ENCODE measurements at regions not wholly inside any gene's neighbourhood (a gene's known extent, or its start where the extent isn't known, plus 50 kb on each side); places are given as distances from the start of the nearest gene placed in this dataset.

DNA sequence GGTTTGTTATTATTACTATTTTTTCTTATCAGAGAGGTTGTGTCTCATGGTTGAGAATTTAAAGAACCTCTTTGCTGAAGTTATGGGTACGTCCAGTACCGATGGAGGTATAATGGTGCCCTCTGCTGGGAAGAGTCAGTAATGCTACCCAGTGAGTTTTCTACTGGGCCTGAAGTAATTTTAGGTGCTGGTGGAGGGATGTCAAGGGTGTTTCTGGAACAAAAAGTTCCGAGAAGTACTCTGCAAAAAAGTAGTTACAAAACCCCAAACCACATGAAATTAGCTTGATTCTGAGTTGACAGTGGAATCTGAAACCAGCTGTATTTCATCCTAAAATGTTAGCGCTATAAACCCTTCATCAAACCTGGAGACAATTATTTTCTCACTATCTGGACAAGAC lies 102.5 kb upstream of the MID1 start (continued):
- TF ChIP-seq SMC3 (IDR thresholded peaks at IDR 0.05; ENCODE audit: borderline replicate concordance, low read length) (peak; percentile 71; the same call in 1 of the 2 replicates), NR2C2 (IDR thresholded peaks at IDR 0.05; ENCODE audit: borderline replicate concordance, control insufficient read depth, insufficient read length, low read depth) (no peak), YY1 (IDR thresholded peaks at IDR 0.05; ENCODE audit: low read depth, low read length) (0 out of 2 replicates have a peak, but pooled peaks have one; percentile 16), TAF1 (IDR thresholded peaks at IDR 0.05; ENCODE audit: borderline replicate concordance, low read depth, low read length) (no peak), HDAC6 (IDR thresholded peaks at IDR 0.05; ENCODE audit: unreplicated experiment) (no peak), SMAD5 (IDR thresholded peaks at IDR 0.05; ENCODE audit: low read depth) (no peak), SUZ12 (IDR thresholded peaks at IDR 0.05; ENCODE audit: unreplicated experiment) (no peak), FOS (IDR thresholded peaks at IDR 0.05; ENCODE audit: borderline replicate concordance, extremely low read depth, insufficient read length) (no peak)

- no peak for FAIRE-seq
These were observed 104.7 kb upstream of the MID1 start for GRCh38 chrX:10725071-10725470.

More at GRCh38 chrX:10725071-10725470, 104.7 kb upstream of the MID1 start:
- H3K4me3 ChIP-seq: no peak overlapping the region
- no TSS peak for BruUV-seq (replicated peaks)
- H3K27ac ChIP-seq (ENCODE audit: control insufficient read depth, insufficient read depth): no peak overlapping the region
- in situ Hi-C loops (cut with MboI): no loop called here
- no peak for TF ChIP-seq GABPA (IDR thresholded peaks at IDR 0.05; ENCODE audit: low read depth)
- no peak for TF ChIP-seq GATAD2B (conservative IDR thresholded peaks at IDR 0.05; ENCODE audit: low read depth)
- no peak for TF ChIP-seq SREBF1 (IDR thresholded peaks at IDR 0.05; ENCODE audit: low read length)
- TF ChIP-seq, protein P1, sequence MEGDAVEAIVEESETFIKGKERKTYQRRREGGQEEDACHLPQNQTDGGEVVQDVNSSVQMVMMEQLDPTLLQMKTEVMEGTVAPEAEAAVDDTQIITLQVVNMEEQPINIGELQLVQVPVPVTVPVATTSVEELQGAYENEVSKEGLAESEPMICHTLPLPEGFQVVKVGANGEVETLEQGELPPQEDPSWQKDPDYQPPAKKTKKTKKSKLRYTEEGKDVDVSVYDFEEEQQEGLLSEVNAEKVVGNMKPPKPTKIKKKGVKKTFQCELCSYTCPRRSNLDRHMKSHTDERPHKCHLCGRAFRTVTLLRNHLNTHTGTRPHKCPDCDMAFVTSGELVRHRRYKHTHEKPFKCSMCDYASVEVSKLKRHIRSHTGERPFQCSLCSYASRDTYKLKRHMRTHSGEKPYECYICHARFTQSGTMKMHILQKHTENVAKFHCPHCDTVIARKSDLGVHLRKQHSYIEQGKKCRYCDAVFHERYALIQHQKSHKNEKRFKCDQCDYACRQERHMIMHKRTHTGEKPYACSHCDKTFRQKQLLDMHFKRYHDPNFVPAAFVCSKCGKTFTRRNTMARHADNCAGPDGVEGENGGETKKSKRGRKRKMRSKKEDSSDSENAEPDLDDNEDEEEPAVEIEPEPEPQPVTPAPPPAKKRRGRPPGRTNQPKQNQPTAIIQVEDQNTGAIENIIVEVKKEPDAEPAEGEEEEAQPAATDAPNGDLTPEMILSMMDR (IDR thresholded peaks at IDR 0.05 in 2 of 3, conservative IDR thresholded peaks at IDR 0.05 in 1 of 3; ENCODE audit: control insufficient read depth in 2 of 3, extremely low read depth in 1 of 3, insufficient read depth in 1 of 3, low read depth in 3 of 3, low read length in 3 of 3): peak in 2 of 3 experiments; percentile 16 to 34; a peak in 1 of 6 replicates
- ATAC-seq (0 out of 3 replicates have a peak, but pooled peaks have one; percentile 25), DNase-seq (ENCODE audit: low read depth, low spot score) (no peak)
- H3K4me1 ChIP-seq (ENCODE audit: control insufficient read depth, insufficient read depth, low read length): no peaks in the 10 kb centered on the region
- H3K79me2 ChIP-seq (ENCODE audit: control insufficient read depth, insufficient read depth, low read length): no peaks in the 10 kb centered on the region
- intact Hi-C loops (cut with micrococcal nuclease; ENCODE audit: unreplicated experiment): no loop called here
- H3K9ac ChIP-seq (ENCODE audit: control insufficient read depth, insufficient read depth, low read length): no peak overlapping the region
- ChIA-PET CTCF (interaction anchor here (0.8 to 5.6 kb wide), 13 partner anchors 9 to 536 kb away, joined by 3 to 117 read pairs (median 3); no protein-coding TSS in a partner anchor), RAD21 (ENCODE audit: unreplicated experiment) (interaction anchor here (0.8 to 2.3 kb wide), 3 partner anchors 41 to 535 kb away, joined by 3 to 16 read pairs (median 3); no protein-coding TSS in a partner anchor), POLR2A (no interaction called here), SMC1A (ENCODE audit: uncharacterized antibody, unreplicated experiment) (interaction anchor here (0.7 to 3.7 kb wide), 2 partner anchors 44 to 535 kb away, joined by 3 to 41 read pairs; no protein-coding TSS in a partner anchor)
- H3K9me3 ChIP-seq (replicated peaks; ENCODE audit: control insufficient read depth, insufficient read depth, low read length): no peaks in the 10 kb centered on the region
- no peak overlapping the region for H3K4me2 ChIP-seq (ENCODE audit: control insufficient read depth, insufficient read depth)
- peaks cover 0 to 2% of the 10 kb centered on the region in 2 experiments; a peak in 1 of 4 replicates for H3K27me3 ChIP-seq (replicated peaks in 1 of 2; ENCODE audit: control insufficient read depth in 2 of 2, insufficient read depth in 2 of 2, low read length in 1 of 2)
- H2AFZ ChIP-seq (ENCODE audit: control insufficient read depth, low read depth, low read length): no peak overlapping the region
- no peaks in the 10 kb centered on the region for H3K36me3 ChIP-seq (ENCODE audit: control insufficient read depth in 2 of 2, insufficient read depth in 2 of 2, low read length in 1 of 2)
- 5% methylated on average over 3 of the region's 3 CpGs for WGBS (ENCODE audit: insufficient coverage, insufficient replicate concordance, low lambda C conversion rate, missing lambda C conversion rate)
- no peaks in the 10 kb centered on the region for H4K20me1 ChIP-seq (ENCODE audit: control insufficient read depth, insufficient read depth)
